ENCODE measurements at regions not wholly inside any gene's neighbourhood (a gene's known extent, or its start where the extent isn't known, plus 50 kb on each side); places are given as distances from the start of the nearest gene placed in this dataset.
A peak's percentile ranks its signal among the peaks of the same experiment; 100 is the strongest.

DNA sequence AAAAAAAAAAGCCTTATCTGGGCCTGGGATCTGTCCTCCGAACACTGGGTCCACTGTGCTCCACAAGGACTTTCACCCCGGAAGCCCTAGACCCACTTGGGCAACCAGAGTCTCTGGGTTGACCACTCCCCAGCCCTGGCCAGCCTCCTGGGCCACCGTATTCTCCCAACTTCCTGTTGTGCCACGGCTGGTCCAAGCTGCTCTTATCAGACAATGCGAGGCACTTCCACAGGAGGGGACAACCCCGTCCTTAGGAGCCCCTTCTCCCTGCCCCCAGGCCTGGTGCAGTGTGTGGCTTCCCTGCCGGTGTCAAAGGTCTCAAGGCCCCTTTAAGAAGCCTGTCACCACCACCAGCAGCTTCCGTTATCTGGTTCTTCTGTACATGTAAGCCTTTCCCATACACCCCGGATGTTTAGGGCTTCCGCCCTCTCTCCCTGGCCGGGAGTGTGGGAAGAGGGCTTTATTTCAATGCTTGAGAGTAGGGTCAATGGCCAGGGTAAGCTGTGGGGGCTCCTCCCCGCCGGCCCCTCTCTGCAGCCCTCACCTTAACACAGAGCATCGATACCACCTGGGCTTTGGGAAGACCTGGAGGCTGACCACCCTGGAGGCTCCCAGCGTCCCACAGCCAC, 313.0 kb downstream of the SEC14L1 start (continued):
- TF ChIP-seq MAZ (IDR thresholded peaks at IDR 0.05; ENCODE audit: borderline replicate concordance, low read depth, low read length), result peak; percentile 41; the same call in 1 of the 2 replicates
- peak; percentile 22; the same call in 1 of the 2 replicates for TF ChIP-seq MAZ (CRISPR knock-in tag; IDR thresholded peaks at IDR 0.05; ENCODE audit: low read depth)
- peak; percentile 64; the same call in 1 of the 2 replicates for TF ChIP-seq MAX (IDR thresholded peaks at IDR 0.05)
- peak; percentile 97 for TF ChIP-seq HNF4A (CRISPR knock-in tag; IDR thresholded peaks at IDR 0.05)
- TF ChIP-seq KDM2A (CRISPR knock-in tag; IDR thresholded peaks at IDR 0.05; ENCODE audit: borderline replicate concordance, low read depth), result 0 out of 2 replicates have a peak, but pooled peaks have one; percentile 35
- TF ChIP-seq, protein P1, sequence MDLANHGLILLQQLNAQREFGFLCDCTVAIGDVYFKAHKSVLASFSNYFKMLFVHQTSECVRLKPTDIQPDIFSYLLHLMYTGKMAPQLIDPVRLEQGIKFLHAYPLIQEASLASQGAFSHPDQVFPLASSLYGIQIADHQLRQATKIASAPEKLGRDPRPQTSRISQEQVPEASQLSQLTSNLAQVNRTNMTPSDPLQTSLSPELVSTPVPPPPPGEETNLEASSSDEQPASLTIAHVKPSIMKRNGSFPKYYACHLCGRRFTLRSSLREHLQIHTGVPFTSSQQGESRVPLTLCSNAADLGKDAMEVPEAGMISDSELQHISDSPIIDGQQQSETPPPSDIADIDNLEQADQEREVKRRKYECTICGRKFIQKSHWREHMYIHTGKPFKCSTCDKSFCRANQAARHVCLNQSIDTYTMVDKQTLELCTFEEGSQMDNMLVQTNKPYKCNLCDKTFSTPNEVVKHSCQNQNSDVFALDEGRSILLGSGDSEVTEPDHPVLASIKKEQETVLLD (CRISPR knock-in tag; IDR thresholded peaks at IDR 0.05; ENCODE audit: low read depth), result no peak
- TF ChIP-seq UBTF (CRISPR knock-in tag; IDR thresholded peaks at IDR 0.05), result peak; percentile 73
- peak; percentile 72; the same call in 1 of the 2 replicates for TF ChIP-seq HNF1B (CRISPR knock-in tag; IDR thresholded peaks at IDR 0.05)
- no peak for TF ChIP-seq ZNF354B (CRISPR knock-in tag; IDR thresholded peaks at IDR 0.05)
- peak; percentile 77 for TF ChIP-seq HNRNPH1 (optimal IDR thresholded peaks at IDR 0.05; ENCODE audit: low read depth, low read length)
- TF ChIP-seq ZNF737 (CRISPR knock-in tag; IDR thresholded peaks at IDR 0.05; ENCODE audit: borderline replicate concordance), result no peak
- TF ChIP-seq, protein P2, sequence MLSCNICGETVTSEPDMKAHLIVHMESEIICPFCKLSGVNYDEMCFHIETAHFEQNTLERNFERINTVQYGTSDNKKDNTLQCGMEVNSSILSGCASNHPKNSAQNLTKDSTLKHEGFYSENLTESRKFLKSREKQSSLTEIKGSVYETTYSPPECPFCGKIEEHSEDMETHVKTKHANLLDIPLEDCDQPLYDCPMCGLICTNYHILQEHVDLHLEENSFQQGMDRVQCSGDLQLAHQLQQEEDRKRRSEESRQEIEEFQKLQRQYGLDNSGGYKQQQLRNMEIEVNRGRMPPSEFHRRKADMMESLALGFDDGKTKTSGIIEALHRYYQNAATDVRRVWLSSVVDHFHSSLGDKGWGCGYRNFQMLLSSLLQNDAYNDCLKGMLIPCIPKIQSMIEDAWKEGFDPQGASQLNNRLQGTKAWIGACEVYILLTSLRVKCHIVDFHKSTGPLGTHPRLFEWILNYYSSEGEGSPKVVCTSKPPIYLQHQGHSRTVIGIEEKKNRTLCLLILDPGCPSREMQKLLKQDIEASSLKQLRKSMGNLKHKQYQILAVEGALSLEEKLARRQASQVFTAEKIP (CRISPR knock-in tag; IDR thresholded peaks at IDR 0.05; ENCODE audit: borderline replicate concordance), result no peak
- no peak for TF ChIP-seq CREB3 (CRISPR knock-in tag; IDR thresholded peaks at IDR 0.05)
- TF ChIP-seq MYC (CRISPR knock-in tag; IDR thresholded peaks at IDR 0.05; ENCODE audit: borderline replicate concordance), result peak; percentile 78; the same call in 1 of the 2 replicates
- TF ChIP-seq, protein P3, sequence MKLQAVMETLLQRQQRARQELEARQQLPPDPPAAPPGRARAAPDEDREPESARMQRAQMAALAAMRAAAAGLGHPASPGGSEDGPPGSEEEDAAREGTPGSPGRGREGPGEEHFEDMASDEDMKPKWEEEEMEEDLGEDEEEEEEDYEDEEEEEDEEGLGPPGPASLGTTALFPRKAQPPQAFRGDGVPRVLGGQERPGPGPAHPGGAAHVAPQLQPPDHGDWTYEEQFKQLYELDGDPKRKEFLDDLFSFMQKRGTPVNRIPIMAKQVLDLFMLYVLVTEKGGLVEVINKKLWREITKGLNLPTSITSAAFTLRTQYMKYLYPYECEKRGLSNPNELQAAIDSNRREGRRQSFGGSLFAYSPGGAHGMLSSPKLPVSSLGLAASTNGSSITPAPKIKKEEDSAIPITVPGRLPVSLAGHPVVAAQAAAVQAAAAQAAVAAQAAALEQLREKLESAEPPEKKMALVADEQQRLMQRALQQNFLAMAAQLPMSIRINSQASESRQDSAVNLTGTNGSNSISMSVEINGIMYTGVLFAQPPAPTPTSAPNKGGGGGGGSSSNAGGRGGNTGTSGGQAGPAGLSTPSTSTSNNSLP (IDR thresholded peaks at IDR 0.05; ENCODE audit: low read depth, low read length), result no peak

Data from HepG2 (cell line).